ENCODE measurements at regions not wholly inside any gene's neighbourhood (a gene's known extent, or its start where the extent isn't known, plus 50 kb on each side); places are given as distances from the start of the nearest gene placed in this dataset.
A peak's percentile ranks its signal among the peaks of the same experiment; 100 is the strongest.

DNA sequence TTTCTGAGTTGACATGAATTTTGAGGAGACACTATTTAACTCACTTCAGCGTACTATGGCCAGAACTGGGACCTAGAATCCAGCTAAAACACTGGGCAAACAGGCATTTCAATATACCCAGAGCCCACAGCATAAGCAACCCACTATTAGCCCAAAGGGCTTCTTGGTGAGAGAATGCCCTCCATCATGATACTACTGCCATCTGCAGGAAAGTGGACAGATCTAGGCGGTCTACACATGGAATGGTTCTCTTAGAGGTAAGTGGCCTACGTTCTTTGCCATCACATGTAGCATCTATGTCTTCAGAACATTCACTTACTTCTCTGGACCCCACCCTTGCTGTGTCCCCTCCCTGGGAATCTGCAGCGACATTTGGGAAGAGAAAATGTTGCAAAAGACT lies 181.3 kb upstream of the LINC00305 start:
- H3K27ac ChIP-seq (ENCODE audit: insufficient read length, low read depth, low read length) = no peak overlapping the region
- peaks cover 2% of the 10 kb centered on the region; the same call in 1 of the 2 replicates for H3K4me1 ChIP-seq (ENCODE audit: insufficient read depth, low read length)
- H3K23ac ChIP-seq (ENCODE audit: insufficient read length, low read depth, low read length) = no peak overlapping the region
- H2BK120ac ChIP-seq (ENCODE audit: low read depth, low read length, poor library complexity, severe bottlenecking) = no peak overlapping the region
- no peak overlapping the region for H3T11ph ChIP-seq (ENCODE audit: low read length)
- no peak overlapping the region for H4K5ac ChIP-seq (ENCODE audit: insufficient read length, low read depth, low read length)
- H3K14ac ChIP-seq (ENCODE audit: insufficient read depth, low read length) = no peak overlapping the region
- no peak overlapping the region for H2BK12ac ChIP-seq (ENCODE audit: insufficient read length, low read depth, low read length)
- no CpG with 5 or more reads among the region's 4 CpGs for WGBS (ENCODE audit: extremely low coverage, insufficient read length, low lambda C conversion rate)
- H3K23me2 ChIP-seq (ENCODE audit: insufficient read length, low read depth, low read length, poor library complexity, severe bottlenecking) = no peaks in the 10 kb centered on the region
- Mint-ChIP-seq H3K27ac (no peak overlapping the region), H3K27me3 (ENCODE audit: low read depth) (no peaks in the 10 kb centered on the region; the same call in 1 of the 2 replicates), H3K9me3 (no peaks in the 10 kb centered on the region), H3K4me3 (no peak overlapping the region), H3K4me1 (peaks cover 13 to 25% of the 10 kb centered on the region in 2 experiments), H3K36me3 (ENCODE audit: insufficient read depth in 1 of 3, low read depth in 3 of 3) (peaks cover 0 to 6% (median 2%) of the 10 kb centered on the region in 3 experiments; a peak in 1 of 7 replicates)
- no peak overlapping the region for H2AFZ ChIP-seq (ENCODE audit: low read length)
- no peak overlapping the region for H2BK20ac ChIP-seq (ENCODE audit: low read depth, low read length, poor library complexity, severe bottlenecking)
- no peak overlapping the region for H3K56ac ChIP-seq (ENCODE audit: insufficient read length, low read depth, low read length)
- H3K18ac ChIP-seq (ENCODE audit: insufficient read length, low read depth, low read length) = no peak overlapping the region
- H3K9me3 ChIP-seq (ENCODE audit: control insufficient read depth, low read depth, low read length) = no peaks in the 10 kb centered on the region
- no peaks in the 10 kb centered on the region for H3K27me3 ChIP-seq (ENCODE audit: insufficient read depth, low read length)
- H2BK15ac ChIP-seq (ENCODE audit: low read depth, low read length) = no peak overlapping the region
- H3K9ac ChIP-seq (ENCODE audit: extremely low read depth, insufficient read length, low read length) = no peak overlapping the region
- H3K4ac ChIP-seq (ENCODE audit: low read depth, low read length) = no peak overlapping the region
- H2BK5ac ChIP-seq (ENCODE audit: insufficient read length, low read length) = no peak overlapping the region
- peak; percentile 68 for TF ChIP-seq CTCF (conservative IDR thresholded peaks at IDR 0.05)
- H2AK5ac ChIP-seq (ENCODE audit: insufficient read length, low read length) = no peak overlapping the region
- DNase-seq = peak; percentile 49
- no peak overlapping the region for H4K91ac ChIP-seq (ENCODE audit: insufficient read length, low read depth, low read length)
- H3K79me1 ChIP-seq (ENCODE audit: insufficient read depth, low read depth, low read length, poor library complexity, severe bottlenecking) = no peaks in the 10 kb centered on the region
- H3K4me2 ChIP-seq (ENCODE audit: insufficient read depth, insufficient read length, low read length) = no peak overlapping the region
- no peaks in the 10 kb centered on the region for H3K79me2 ChIP-seq (ENCODE audit: insufficient read depth, low read length)
- no peak overlapping the region for H4K8ac ChIP-seq (replicated peaks; ENCODE audit: insufficient read length, low read depth, low read length)
- H4K20me1 ChIP-seq (ENCODE audit: control insufficient read depth, insufficient read depth, insufficient read length) = no peaks in the 10 kb centered on the region
